ENCODE measurements at regions not wholly inside any gene's neighbourhood (a gene's known extent, or its start where the extent isn't known, plus 50 kb on each side); places are given as distances from the start of the nearest gene placed in this dataset.

- no peak for DNase-seq (ENCODE audit: low spot score)
- no peaks in the 10 kb centered on the region for H3K9me3 ChIP-seq (ENCODE audit: control insufficient read depth in 4 of 4, low read length in 3 of 4)
- no peak for TF ChIP-seq RAD21 (IDR thresholded peaks at IDR 0.05)
- TF ChIP-seq HNF4A (conservative IDR thresholded peaks at IDR 0.05): no peak
- no peak for TF ChIP-seq JUND (IDR thresholded peaks at IDR 0.05)
- no peak for TF ChIP-seq CTCF (IDR thresholded peaks at IDR 0.05; ENCODE audit: low read depth, low read length, missing input control)
- TF ChIP-seq, protein P1, sequence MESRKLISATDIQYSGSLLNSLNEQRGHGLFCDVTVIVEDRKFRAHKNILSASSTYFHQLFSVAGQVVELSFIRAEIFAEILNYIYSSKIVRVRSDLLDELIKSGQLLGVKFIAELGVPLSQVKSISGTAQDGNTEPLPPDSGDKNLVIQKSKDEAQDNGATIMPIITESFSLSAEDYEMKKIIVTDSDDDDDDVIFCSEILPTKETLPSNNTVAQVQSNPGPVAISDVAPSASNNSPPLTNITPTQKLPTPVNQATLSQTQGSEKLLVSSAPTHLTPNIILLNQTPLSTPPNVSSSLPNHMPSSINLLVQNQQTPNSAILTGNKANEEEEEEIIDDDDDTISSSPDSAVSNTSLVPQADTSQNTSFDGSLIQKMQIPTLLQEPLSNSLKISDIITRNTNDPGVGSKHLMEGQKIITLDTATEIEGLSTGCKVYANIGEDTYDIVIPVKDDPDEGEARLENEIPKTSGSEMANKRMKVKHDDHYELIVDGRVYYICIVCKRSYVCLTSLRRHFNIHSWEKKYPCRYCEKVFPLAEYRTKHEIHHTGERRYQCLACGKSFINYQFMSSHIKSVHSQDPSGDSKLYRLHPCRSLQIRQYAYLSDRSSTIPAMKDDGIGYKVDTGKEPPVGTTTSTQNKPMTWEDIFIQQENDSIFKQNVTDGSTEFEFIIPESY (IDR thresholded peaks at IDR 0.05): no peak
- TF ChIP-seq EGR1 (IDR thresholded peaks at IDR 0.05; ENCODE audit: low read depth in 2 of 2): no peak
- no peak for TF ChIP-seq FOXA1 (IDR thresholded peaks at IDR 0.05)
- no peak for TF ChIP-seq GABPA (IDR thresholded peaks at IDR 0.05 in 1 of 2, conservative IDR thresholded peaks at IDR 0.05 in 1 of 2)
- TF ChIP-seq, protein P2, sequence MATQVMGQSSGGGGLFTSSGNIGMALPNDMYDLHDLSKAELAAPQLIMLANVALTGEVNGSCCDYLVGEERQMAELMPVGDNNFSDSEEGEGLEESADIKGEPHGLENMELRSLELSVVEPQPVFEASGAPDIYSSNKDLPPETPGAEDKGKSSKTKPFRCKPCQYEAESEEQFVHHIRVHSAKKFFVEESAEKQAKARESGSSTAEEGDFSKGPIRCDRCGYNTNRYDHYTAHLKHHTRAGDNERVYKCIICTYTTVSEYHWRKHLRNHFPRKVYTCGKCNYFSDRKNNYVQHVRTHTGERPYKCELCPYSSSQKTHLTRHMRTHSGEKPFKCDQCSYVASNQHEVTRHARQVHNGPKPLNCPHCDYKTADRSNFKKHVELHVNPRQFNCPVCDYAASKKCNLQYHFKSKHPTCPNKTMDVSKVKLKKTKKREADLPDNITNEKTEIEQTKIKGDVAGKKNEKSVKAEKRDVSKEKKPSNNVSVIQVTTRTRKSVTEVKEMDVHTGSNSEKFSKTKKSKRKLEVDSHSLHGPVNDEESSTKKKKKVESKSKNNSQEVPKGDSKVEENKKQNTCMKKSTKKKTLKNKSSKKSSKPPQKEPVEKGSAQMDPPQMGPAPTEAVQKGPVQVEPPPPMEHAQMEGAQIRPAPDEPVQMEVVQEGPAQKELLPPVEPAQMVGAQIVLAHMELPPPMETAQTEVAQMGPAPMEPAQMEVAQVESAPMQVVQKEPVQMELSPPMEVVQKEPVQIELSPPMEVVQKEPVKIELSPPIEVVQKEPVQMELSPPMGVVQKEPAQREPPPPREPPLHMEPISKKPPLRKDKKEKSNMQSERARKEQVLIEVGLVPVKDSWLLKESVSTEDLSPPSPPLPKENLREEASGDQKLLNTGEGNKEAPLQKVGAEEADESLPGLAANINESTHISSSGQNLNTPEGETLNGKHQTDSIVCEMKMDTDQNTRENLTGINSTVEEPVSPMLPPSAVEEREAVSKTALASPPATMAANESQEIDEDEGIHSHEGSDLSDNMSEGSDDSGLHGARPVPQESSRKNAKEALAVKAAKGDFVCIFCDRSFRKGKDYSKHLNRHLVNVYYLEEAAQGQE (IDR thresholded peaks at IDR 0.05): no peak
- TF ChIP-seq FOXA2 (IDR thresholded peaks at IDR 0.05): no peak
- no peak for TF ChIP-seq NR2F2 (IDR thresholded peaks at IDR 0.05)
- TF ChIP-seq RXRA (IDR thresholded peaks at IDR 0.05): no peak
- H3K4me3 ChIP-seq (ENCODE audit: low read depth in 1 of 3, low read length in 3 of 3): no peak overlapping the region
- no peaks in the 10 kb centered on the region for H3K36me3 ChIP-seq (ENCODE audit: control insufficient read depth in 4 of 4, insufficient read depth in 3 of 4, low read depth in 1 of 4, low read length in 3 of 4)
- H3K9ac ChIP-seq (ENCODE audit: low read depth in 1 of 2, low read length in 2 of 2): no peak overlapping the region
- peaks cover 0 to 2% (median 0%) of the 10 kb centered on the region in 4 donors for H3K4me1 ChIP-seq (ENCODE audit: control insufficient read depth in 4 of 4, insufficient read depth in 4 of 4, low read length in 3 of 4)
- H3K27me3 ChIP-seq (ENCODE audit: control insufficient read depth in 4 of 4, insufficient read depth in 4 of 4, low read length in 3 of 4): no peaks in the 10 kb centered on the region
- H3K27ac ChIP-seq (ENCODE audit: low read depth in 1 of 2, low read length in 2 of 2): no peak overlapping the region
- 96% methylated on average over 1 of the region's 1 CpG for WGBS
Observed at GRCh38 chr4:99729186-99729585, 71.6 kb upstream of the C4orf54 start.

DNA sequence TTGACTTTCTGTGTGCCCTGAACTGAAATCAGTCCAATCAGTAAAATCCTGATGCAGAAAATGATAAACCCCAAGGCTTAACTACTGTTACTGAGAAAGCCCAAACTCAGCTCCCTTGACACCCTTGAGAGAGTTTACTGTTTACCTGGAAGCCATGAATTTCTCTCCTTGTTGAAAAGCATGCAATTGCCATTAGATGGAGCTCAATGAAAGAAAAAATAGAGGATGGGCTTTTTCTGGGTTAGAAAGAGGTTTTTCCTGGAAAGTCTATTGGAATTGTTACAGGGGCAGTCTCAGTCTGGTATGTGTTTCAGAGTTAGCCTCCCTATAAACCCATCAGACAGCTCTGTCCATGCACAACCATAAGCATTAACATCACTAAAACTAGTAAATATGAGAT, 66.4 kb upstream of the C4orf54 start:
- no peak overlapping the region for H3K9ac ChIP-seq (ENCODE audit: low read depth in 1 of 2, low read length in 2 of 2)
- no peaks in the 10 kb centered on the region for H3K36me3 ChIP-seq (ENCODE audit: control insufficient read depth in 4 of 4, insufficient read depth in 3 of 4, low read depth in 1 of 4, low read length in 3 of 4)
- no peak for DNase-seq (ENCODE audit: low spot score)
- H3K4me1 ChIP-seq (ENCODE audit: control insufficient read depth in 4 of 4, insufficient read depth in 4 of 4, low read length in 3 of 4): peaks cover 2 to 11% (median 4%) of the 10 kb centered on the region in 4 donors
- TF ChIP-seq RAD21 (IDR thresholded peaks at IDR 0.05): peak; percentile 19 to 36
- TF ChIP-seq, protein P2 (IDR thresholded peaks at IDR 0.05): no peak
- H3K27me3 ChIP-seq (ENCODE audit: control insufficient read depth in 4 of 4, insufficient read depth in 4 of 4, low read length in 3 of 4): no peaks in the 10 kb centered on the region
- no peaks in the 10 kb centered on the region for H3K9me3 ChIP-seq (ENCODE audit: control insufficient read depth in 4 of 4, low read length in 3 of 4)
- H3K27ac ChIP-seq (ENCODE audit: low read depth in 1 of 2, low read length in 2 of 2): peak overlapping the region in 1 of 2 donors; percentile 57
- H3K4me3 ChIP-seq (ENCODE audit: low read depth in 1 of 3, low read length in 3 of 3): no peak overlapping the region
